Ovary (tissue), 3 donors: ENCODE measurements at regions not wholly inside any gene's neighbourhood (a gene's known extent, or its start where the extent isn't known, plus 50 kb on each side); places are given as distances from the start of the nearest gene placed in this dataset.

ENCODE experiments used
- CTCF ChIP-seq, 3 donors: fragments of 450-650 bp in 2 of 3; fragments of 200-600 bp in 1 of 3; IDR thresholded peaks; one replicate each; pipeline versions ENCODE4 v1.5.1 to v1.8.0; 2016 to 2022; ENCODE audit warnings: antibody characterized with exemption in 3 of 3, mild to moderate bottlenecking in 1 of 3
- EP300 ChIP-seq: sonication (generic); formaldehyde crosslinking; IDR thresholded peaks from one replicate; pipeline ENCODE4 v1.6.1; 2017; ENCODE audit warnings: antibody characterized with exemption
- POLR2A ChIP-seq: fragments of 450-650 bp; IDR thresholded peaks from one replicate; pipeline ENCODE4 v1.6.1; 2017; ENCODE audit warnings: antibody characterized with exemption, mild to moderate bottlenecking, moderate library complexity
- donor health status: DM: no; HTN: no; CAD: no.

DNA sequence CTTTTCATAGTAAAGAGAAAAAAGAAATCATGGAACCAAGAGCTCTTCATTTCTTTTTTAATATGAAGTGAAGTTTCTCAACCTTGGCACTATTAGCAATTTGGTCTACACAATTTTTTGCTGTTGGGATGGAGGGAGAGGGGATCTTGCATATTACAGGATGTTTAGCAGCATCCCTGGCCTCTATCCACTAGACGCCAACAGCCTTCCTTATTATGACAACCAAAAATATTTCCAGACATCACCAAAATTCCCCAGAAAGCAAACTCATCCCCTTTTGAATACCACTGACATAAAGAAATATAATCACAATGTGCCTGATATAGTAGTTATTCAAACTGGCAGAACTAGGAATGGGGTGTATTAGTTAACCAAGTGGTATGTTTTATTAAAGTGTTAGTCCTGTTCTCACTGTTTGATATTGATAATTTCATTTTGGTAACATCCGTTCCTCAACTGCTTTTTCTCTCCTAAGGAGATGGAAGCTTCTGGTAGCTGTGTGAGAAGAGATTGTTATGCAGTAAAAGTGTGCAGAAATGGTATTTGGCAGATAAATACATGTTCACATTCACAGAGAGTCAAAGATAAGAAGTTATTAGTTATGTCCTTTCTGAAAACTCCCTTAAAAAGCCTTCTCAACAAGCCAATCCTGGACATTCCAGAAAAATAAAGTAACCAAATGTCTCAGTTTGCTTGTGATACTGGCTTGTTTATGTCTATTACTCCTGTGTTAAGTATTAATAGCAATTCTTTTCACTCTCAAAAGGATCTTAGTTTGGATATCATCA lies 699.9 kb downstream of the C12orf50 start:
- TF ChIP-seq POLR2A (no peak), EP300 (no peak), CTCF (IDR thresholded peaks at IDR 0.05) (no peak)
